Activated naive CD4-positive, alpha-beta T cell treated with anti-CD3 and anti-CD28 coated beads for 36 hours (primary cell): ENCODE measurements at regions not wholly inside any gene's neighbourhood (a gene's known extent, or its start where the extent isn't known, plus 50 kb on each side); places are given as distances from the start of the nearest gene placed in this dataset.
A peak's percentile ranks its signal among the peaks of the same experiment; 100 is the strongest.

Source experiments
- CTCF ChIA-PET: fragments of 350-600 bp; sonication (Branson Sonifier 250); formaldehyde crosslinking; loops from one replicate; lab custom pipeline; 2021; ENCODE audit warnings: antibody characterized with exemption; lab: Charles Lee
- DNase-seq: peaks from one replicate; pipeline ENCODE4 v3.0.0-alpha.2; 2020
- H3K27ac Mint-ChIP-seq: one replicate; pipeline ENCODE4 v1.8.0; 2021; ENCODE audit warnings: mild to moderate bottlenecking, mixed read lengths
- H3K27me3 Mint-ChIP-seq: one replicate; pipeline ENCODE4 v1.8.0; 2021; ENCODE audit warnings: low read depth, mixed read lengths
- H3K36me3 Mint-ChIP-seq: one replicate; pipeline ENCODE4 v1.8.0; 2021; ENCODE audit warnings: low read depth, mixed read lengths
- H3K4me1 Mint-ChIP-seq: one replicate; pipeline ENCODE4 v1.8.0; 2021; ENCODE audit warnings: low read depth, mixed read lengths
- H3K4me3 Mint-ChIP-seq: one replicate; pipeline ENCODE4 v1.8.0; 2021; ENCODE audit warnings: mild to moderate bottlenecking, moderate library complexity, mixed read lengths
- H3K9me3 Mint-ChIP-seq: one replicate; pipeline ENCODE4 v1.8.0; 2021; ENCODE audit warnings: mixed read lengths
- intact Hi-C: fragments of 100-400 bp; cut with micrococcal nuclease; formaldehyde crosslinking; loops from one replicate; pipeline ENCODE4 v1.15.1; 2023

- H3K27me3 Mint-ChIP-seq: peaks cover 15% of the 10 kb centered on the region
- H3K36me3 Mint-ChIP-seq: peaks cover 1% of the 10 kb centered on the region
Observed at GRCh38 chr20:56981301-56981700, 285.1 kb downstream of the BMP7 start.

GRCh38 chr20:56983813-56984212 is 282.6 kb downstream of the BMP7 start:
- intact Hi-C loops: no loop called here
- CTCF ChIA-PET: no interaction called here
- Mint-ChIP-seq H3K27ac (no peak overlapping the region), H3K4me3 (no peak overlapping the region), H3K27me3 (peaks cover 9% of the 10 kb centered on the region), H3K9me3 (peaks cover 9% of the 10 kb centered on the region), H3K4me1 (no peaks in the 10 kb centered on the region), H3K36me3 (peaks cover 1% of the 10 kb centered on the region)
- no peak for DNase-seq

More at GRCh38 chr20:56981301-56981700, 285.1 kb downstream of the BMP7 start:
- CTCF ChIA-PET: no interaction called here
- H3K9me3 Mint-ChIP-seq: peaks cover 9% of the 10 kb centered on the region
- H3K27ac Mint-ChIP-seq: no peak overlapping the region
- DNase-seq: no peak
- no peaks in the 10 kb centered on the region for H3K4me1 Mint-ChIP-seq
- H3K4me3 Mint-ChIP-seq: no peak overlapping the region
- intact Hi-C loops: no loop called here

- peaks cover 6% of the 10 kb centered on the region for H3K27me3 Mint-ChIP-seq
- H3K27ac Mint-ChIP-seq: no peak overlapping the region
- H3K4me3 Mint-ChIP-seq: no peak overlapping the region
- H3K9me3 Mint-ChIP-seq: peaks cover 9% of the 10 kb centered on the region
- H3K36me3 Mint-ChIP-seq: peaks cover 1% of the 10 kb centered on the region
- intact Hi-C loops: no loop called here
- CTCF ChIA-PET: no interaction called here
- no peaks in the 10 kb centered on the region for H3K4me1 Mint-ChIP-seq
- no peak for DNase-seq
Observed at GRCh38 chr20:56985066-56985685, 281.3 kb downstream of the BMP7 start.

GRCh38 chr20:56986476-56986875 is 280.0 kb downstream of the BMP7 start:
- Mint-ChIP-seq H3K27ac (no peak overlapping the region), H3K9me3 (peaks cover 9% of the 10 kb centered on the region), H3K4me1 (no peaks in the 10 kb centered on the region), H3K4me3 (no peak overlapping the region), H3K36me3 (peaks cover 1% of the 10 kb centered on the region), H3K27me3 (peaks cover 11% of the 10 kb centered on the region)
- intact Hi-C loops: no loop called here
- no peak for DNase-seq
- CTCF ChIA-PET: interaction anchor here (0.6 kb wide), 1 partner anchor 28 kb away, joined by 3 read pairs; no protein-coding TSS in a partner anchor

GRCh38 chr20:56986931-56987720 is 279.3 kb downstream of the BMP7 start:
- intact Hi-C loops: no loop called here
- Mint-ChIP-seq H3K4me1 (no peaks in the 10 kb centered on the region), H3K36me3 (peaks cover 1% of the 10 kb centered on the region), H3K27me3 (peaks cover 11% of the 10 kb centered on the region), H3K4me3 (no peak overlapping the region), H3K27ac (no peak overlapping the region), H3K9me3 (peaks cover 9% of the 10 kb centered on the region)
- no peak for DNase-seq
- CTCF ChIA-PET: no interaction called here

- H3K4me1 Mint-ChIP-seq: no peaks in the 10 kb centered on the region
- intact Hi-C loops: no loop called here
- H3K9me3 Mint-ChIP-seq: peaks cover 8% of the 10 kb centered on the region
- H3K27ac Mint-ChIP-seq: no peak overlapping the region
- peaks cover 11% of the 10 kb centered on the region for H3K27me3 Mint-ChIP-seq
- peaks cover 1% of the 10 kb centered on the region for H3K36me3 Mint-ChIP-seq
- no peak overlapping the region for H3K4me3 Mint-ChIP-seq
- CTCF ChIA-PET: no interaction called here
- DNase-seq: no peak
Observed at GRCh38 chr20:56987986-56988385, 278.5 kb downstream of the BMP7 start.

- Mint-ChIP-seq H3K27ac (no peak overlapping the region), H3K9me3 (peaks cover 7% of the 10 kb centered on the region), H3K4me3 (no peak overlapping the region), H3K27me3 (peaks cover 11% of the 10 kb centered on the region), H3K4me1 (no peaks in the 10 kb centered on the region), H3K36me3 (peaks cover 1% of the 10 kb centered on the region)
- DNase-seq: no peak
- intact Hi-C loops: no loop called here
- CTCF ChIA-PET: no interaction called here
Observed at GRCh38 chr20:56988446-56988845, 278.0 kb downstream of the BMP7 start.

GRCh38 chr20:56989516-56989915 is 276.9 kb downstream of the BMP7 start:
- DNase-seq: no peak
- Mint-ChIP-seq H3K9me3 (peaks cover 2% of the 10 kb centered on the region), H3K27ac (no peak overlapping the region), H3K27me3 (peaks cover 11% of the 10 kb centered on the region), H3K4me1 (no peaks in the 10 kb centered on the region), H3K36me3 (no peaks in the 10 kb centered on the region), H3K4me3 (no peak overlapping the region)
- CTCF ChIA-PET: interaction anchor here (0.6 to 0.7 kb wide), 3 partner anchors 276 to 632 kb away, joined by 3 read pairs; no protein-coding TSS in a partner anchor
- intact Hi-C loops: no loop called here

- no peak for DNase-seq
- Mint-ChIP-seq H3K4me3 (no peak overlapping the region), H3K27ac (no peak overlapping the region), H3K36me3 (no peaks in the 10 kb centered on the region), H3K4me1 (no peaks in the 10 kb centered on the region), H3K27me3 (peaks cover 14% of the 10 kb centered on the region), H3K9me3 (peaks cover 7% of the 10 kb centered on the region)
- CTCF ChIA-PET: no interaction called here
- intact Hi-C loops: no loop called here
Observed at GRCh38 chr20:56993020-56993559, 273.4 kb downstream of the BMP7 start.

GRCh38 chr20:56994006-56994405 is 272.4 kb downstream of the BMP7 start:
- intact Hi-C loops: no loop called here

GRCh38 chr20:56995149-56995548 is 271.3 kb downstream of the BMP7 start:
- H3K27me3 Mint-ChIP-seq: peaks cover 8% of the 10 kb centered on the region
- no peaks in the 10 kb centered on the region for H3K36me3 Mint-ChIP-seq
- H3K4me3 Mint-ChIP-seq: no peak overlapping the region
- no peaks in the 10 kb centered on the region for H3K4me1 Mint-ChIP-seq
- intact Hi-C loops: loop anchor here (1.0 kb wide), 1 partner anchor 445 kb away; no protein-coding TSS in a partner anchor
- no peak overlapping the region for H3K27ac Mint-ChIP-seq
- CTCF ChIA-PET: interaction anchor here (1.2 kb wide), 1 partner anchor 445 kb away, joined by 4 read pairs; no protein-coding TSS in a partner anchor
- H3K9me3 Mint-ChIP-seq: peaks cover 18% of the 10 kb centered on the region
- no peak for DNase-seq

More at GRCh38 chr20:56994006-56994405, 272.4 kb downstream of the BMP7 start:
- H3K36me3 Mint-ChIP-seq: no peaks in the 10 kb centered on the region
- no peak for DNase-seq
- H3K27me3 Mint-ChIP-seq: peaks cover 13% of the 10 kb centered on the region
- peaks cover 14% of the 10 kb centered on the region for H3K9me3 Mint-ChIP-seq
- CTCF ChIA-PET: interaction anchor here (0.6 kb wide), 1 partner anchor 19 kb away, joined by 3 read pairs; no protein-coding TSS in a partner anchor
- H3K4me3 Mint-ChIP-seq: no peak overlapping the region
- H3K27ac Mint-ChIP-seq: no peak overlapping the region
- H3K4me1 Mint-ChIP-seq: no peaks in the 10 kb centered on the region

GRCh38 chr20:56995635-56996075 is 270.8 kb downstream of the BMP7 start:
- Mint-ChIP-seq H3K36me3 (no peaks in the 10 kb centered on the region), H3K4me1 (no peaks in the 10 kb centered on the region), H3K27ac (no peak overlapping the region), H3K4me3 (no peak overlapping the region), H3K9me3 (peaks cover 18% of the 10 kb centered on the region), H3K27me3 (peaks cover 5% of the 10 kb centered on the region)
- intact Hi-C loops: loop anchor here (1.0 kb wide), 1 partner anchor 445 kb away; no protein-coding TSS in a partner anchor
- peak; percentile 32 for DNase-seq
- CTCF ChIA-PET: interaction anchor here (1.2 kb wide), 2 partner anchors 21 to 445 kb away, joined by 3 to 4 read pairs; no protein-coding TSS in a partner anchor
